GM03348 (cell line): ENCODE measurements at regions not wholly inside any gene's neighbourhood (a gene's known extent, or its start where the extent isn't known, plus 50 kb on each side); places are given as distances from the start of the nearest gene placed in this dataset.
A peak's percentile ranks its signal among the peaks of the same experiment; 100 is the strongest.
"Not testable (repeated sequence)": the region's sequence is repeated elsewhere in the genome, so short reads cannot be mapped to it uniquely, and the experiment has no call there.

Experiments
- DNase-seq: peaks from one replicate; pipeline ENCODE4 v3.0.0; 2012; ENCODE audit warnings: low spot score

DNA sequence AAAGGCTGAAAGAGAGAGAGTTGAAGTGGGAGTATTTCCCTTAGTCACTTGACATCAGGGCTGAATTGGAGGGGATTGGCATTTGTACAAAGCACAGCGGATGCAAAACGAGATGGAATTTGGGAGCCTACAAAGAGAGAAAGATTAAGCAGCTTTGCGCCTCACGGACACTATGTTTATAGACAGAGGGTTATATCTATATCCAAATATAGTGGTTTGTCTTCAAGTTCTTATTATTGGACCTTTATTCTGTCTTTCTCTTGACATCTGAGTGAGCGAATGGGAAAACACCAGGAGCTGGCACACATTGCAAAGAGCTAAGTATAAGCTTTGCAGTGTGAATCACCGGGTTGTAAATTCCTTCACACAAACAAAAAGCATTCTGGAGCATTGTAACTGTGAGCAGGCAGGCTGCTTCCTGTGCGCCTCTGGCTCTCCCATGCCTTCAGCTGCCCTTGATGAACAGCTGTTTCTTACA lies 500.2 kb downstream of the STIM2 start:
- DNase-seq = peak; percentile 39

DNA sequence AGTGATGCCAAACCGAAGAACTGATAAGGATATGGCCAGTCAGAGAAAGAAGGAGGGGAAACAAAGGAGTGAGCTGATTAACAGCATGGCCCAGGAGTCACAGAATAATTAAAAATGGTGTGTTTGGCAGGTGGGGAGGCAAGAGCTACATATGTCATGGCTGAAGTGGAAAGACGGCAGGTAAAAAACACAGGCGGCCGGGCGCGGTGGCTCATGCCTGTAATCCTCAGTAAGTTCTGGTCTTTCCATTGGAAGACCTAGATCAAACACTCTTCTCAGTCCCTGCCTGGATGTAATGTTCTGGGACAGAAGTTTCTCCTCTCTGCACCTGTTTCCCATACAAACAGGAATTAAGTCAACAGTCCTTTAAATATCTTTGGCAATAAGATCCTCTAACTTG lies 503.9 kb downstream of the STIM2 start:
- DNase-seq = no peak

DNA sequence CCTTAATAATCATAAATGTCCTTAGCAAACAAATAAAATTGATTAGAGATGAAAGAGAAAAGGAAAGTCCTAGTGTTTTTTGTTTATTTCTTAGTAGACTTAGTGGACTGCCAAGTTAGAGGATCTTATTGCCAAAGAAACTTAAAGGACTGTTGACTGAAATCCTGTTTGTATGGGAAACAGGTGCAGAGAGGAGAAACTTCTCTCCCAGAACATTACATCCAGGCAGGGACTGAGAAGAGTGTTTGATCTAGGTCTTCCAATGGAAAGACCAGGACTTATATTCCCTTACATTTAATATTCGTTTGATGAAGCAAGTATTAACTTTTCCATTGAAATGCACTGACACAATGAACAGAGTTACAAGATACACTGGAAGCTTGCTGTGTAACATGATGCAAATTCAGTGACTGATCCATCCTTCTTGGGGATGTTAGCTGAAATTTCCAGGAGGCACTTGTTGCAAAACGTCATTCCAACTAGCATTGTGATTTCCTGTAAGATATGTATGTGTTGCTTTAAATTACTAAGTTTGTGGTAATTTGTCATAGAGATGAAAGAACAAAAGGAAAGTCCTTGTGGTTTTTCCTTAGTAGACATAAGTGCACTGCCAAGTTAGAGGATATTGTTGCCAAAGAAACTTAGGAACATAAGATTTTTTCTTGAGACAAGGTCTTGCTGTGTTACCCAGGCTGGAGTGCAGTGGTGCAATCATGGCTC lies 505.6 kb downstream of the STIM2 start:
- no peak for DNase-seq

DNA sequence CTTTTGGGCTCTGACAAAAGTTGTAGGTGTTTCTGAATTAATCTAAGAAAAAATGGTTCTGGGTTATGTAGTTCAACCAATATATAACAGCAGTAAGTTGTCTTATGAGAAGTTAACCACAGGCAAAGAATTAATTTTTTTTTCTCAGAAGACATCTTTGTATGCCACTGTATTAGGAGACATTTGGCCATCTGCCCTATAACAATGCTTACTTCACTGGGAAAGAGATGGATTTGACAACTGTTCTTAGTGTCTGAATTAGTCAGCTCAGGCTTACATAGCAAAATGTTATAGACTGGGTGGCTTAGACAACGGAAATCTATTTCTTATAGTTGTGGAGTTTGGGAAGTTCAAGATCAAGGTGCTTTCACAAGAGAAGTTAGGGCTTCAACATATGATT lies 508.1 kb downstream of the STIM2 start:
- no peak for DNase-seq

DNA sequence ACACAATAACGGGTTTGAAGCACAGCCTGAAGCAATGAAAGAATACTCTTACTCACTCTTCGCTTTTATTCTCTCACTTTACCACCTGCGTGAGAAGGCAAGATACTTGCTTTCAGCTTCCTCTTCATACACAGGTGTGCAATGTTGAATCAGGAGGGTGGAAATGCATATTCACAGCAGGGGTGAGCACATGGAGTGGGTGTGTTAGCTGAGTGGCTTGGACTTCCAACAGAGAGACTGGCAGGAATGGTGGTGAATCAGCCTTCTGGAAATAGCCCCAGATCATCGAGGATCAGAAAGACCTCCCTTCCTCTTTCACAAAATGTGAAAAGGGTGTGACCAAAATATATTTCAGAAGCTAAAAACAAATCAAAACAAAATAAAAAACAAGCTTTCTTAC lies 521.2 kb downstream of the STIM2 start:
- no peak for DNase-seq

DNA sequence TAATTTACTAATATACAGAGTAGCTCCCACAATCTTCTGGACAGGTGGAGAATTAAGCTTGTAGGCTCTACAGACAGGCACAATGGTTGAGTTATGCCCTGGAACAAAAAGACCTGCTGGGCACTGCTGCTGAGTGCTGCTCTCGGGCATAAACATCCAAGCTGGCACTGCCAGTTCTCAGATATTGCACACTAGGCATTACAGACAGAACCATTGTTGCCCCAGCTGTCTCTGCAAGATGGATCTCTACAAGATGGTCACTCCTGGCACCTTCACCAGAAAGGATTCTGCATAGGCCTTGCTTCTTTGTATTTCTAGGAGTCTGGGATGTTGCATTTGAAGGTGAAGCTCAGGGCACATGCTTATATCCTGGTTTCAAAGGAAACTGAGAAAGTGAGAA lies 527.1 kb downstream of the STIM2 start:
- no peak for DNase-seq

DNA sequence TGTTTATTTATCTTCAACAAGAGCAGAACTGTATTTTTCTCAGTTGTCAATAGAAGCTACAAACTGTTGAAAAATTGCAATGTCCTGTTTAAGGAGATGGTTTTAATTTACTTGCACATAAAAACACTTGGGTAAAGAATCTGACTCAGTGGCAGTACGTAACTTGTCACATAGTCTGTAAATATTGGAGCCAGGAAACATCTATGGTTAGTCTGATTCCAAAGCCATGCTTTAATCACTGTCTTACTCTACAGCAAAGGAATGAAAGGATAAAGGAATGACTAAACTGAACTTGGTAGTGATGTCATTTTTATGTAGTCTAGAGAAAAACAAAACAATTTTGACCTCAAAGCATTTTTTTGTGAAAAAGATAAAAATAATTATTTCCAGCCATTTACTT lies 537.2 kb downstream of the STIM2 start:
- DNase-seq = peak; percentile 37

DNA sequence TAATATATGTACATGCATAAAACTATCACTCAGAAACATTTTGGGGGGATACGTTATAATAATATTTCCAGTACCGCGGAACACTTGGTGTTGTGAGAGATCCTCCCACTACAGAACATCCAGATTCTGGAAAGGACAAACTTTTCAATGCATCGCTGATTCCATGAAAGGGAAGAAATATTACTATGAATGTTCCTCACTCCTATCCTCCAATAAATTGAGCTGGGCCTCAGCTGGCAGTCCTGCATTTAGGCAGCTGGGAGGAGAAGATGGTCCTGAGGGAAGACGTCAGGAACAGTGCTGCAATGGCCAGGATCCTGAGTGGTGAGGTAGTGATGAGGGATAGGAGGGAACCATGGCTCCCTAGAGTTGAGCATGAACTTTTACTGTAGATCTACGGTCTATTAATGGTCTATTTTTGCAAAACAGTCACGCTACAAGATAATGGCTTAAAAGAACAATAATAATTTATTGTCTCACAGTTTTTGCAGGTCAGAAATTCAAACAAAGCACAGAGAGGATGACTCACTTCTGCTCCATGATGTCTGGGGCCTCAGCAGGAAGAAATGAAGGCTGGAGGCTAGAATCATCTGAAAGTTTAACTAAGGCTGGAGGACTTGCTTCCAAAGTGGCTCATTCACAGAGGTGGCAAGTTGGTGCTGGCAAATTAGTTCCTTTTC lies 538.1 kb downstream of the STIM2 start:
- DNase-seq = no peak

DNA sequence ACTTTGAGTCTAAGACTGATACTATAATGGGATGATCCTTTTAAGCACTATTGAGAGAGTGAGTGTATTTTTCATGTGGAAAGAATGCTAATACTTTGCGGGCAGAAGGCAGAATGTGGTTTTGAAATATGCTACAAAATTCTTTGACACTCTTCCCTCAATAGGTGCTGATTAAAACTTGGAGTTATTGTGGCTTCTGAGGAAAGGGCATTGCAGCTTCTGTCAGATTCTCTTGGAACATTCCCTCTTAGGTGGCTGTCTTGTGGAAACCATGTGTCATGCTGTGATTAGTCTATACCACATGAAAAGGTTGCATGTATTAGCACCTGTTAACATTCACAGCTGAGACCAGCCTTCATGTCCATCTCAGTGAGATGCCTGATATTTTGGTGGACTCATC lies 547.0 kb downstream of the STIM2 start:
- no peak for DNase-seq

DNA sequence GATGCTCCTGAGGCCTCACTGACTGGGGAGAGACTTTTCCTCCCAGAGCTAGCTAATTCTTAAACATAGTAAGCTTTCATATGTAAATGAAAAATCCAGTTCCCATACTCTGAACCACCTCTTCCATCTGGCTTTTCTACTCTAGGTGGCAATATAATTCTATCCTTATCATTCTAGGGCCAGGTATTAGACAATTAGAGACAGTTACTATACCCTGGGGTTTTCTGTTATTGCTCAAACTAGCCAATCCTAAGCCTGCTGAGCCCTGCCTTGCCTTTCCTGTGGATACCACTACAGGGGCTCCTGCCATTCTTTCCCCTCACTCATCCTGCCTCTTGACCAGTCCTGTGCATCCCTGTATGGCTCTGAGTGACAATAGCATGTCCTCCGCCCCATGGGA lies 552.0 kb downstream of the STIM2 start:
- no peak for DNase-seq

DNA sequence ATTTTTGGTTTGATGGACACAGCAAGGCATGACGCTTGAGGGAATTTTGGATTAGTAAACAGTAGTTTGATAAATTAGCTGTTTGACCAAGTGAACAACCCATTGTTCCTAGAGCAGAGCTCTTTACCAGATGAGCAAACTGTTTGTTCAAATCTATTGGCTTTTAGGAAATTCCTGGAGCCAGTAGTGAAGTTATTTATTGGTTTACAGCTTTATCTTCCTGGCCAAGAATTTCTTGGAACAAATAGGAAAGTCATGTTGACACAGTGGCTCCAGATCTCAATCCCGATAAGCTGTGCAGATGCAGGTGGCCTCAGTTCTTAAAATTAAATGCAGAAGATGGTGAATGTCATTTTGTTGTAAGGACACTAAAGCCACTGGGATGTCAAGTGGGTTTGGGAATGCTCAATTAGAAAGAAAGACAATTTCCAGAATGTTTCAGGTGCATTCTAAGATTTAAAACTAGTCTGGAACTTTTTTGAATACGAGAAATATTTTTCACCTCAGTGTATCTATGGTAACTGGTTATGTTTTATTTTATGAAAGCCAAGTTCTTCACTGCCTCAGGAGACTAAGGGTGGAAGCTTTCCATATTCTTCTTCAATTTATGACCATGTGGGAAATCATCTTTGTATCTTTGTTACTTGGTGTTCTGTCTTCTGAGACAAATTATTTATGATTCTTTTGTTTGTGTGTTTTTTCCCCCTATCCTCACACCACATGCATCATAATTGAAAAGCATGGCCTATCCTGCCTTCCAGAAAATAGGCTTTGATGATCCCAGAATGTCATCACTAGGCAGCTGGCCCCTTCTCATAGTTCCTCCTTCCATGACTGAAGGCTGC lies 554.5 kb downstream of the STIM2 start:
- DNase-seq = no peak

DNA sequence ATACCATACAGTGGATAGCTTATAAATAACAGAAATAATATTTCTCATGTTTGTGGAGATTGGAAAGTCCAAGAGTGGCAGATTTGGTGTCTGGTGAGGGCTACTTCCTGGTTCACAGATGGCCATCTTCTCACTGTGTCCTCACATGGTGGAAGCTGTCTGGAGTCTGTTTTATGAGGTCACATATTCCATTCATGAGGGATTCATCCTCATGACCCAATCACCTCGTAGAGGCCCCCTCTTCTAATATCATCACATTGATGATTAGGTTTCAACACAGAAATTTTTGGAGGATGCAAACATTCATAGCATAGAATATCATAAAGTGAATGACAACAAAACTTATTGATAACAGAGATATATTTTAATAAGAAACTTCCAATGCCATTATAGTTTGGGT lies 568.0 kb downstream of the STIM2 start:
- DNase-seq = no peak

DNA sequence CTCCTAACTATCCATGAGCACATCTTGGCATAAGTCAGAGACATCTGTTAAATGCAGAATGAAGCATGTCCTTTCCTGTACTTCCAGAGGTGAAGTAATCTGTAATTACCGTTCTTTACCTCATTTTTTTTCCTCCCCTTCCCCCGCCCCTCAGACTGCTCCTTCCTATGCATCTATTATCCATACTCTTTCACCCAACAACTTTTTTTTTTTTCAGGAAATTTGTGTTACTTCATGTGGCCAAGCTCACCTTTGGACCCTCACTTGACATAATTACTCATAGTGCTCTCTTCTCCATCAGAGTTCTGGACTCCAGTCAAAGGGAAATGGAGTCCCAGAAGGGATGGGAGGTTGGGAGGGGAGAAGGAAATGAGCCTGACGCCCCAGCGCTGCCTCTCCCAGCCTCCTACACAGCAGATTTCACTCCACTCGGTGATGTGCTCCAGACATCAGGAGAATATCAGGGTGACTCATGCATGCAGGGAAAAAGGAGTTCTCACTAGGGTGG lies 568.8 kb downstream of the STIM2 start:
- no peak for DNase-seq

DNA sequence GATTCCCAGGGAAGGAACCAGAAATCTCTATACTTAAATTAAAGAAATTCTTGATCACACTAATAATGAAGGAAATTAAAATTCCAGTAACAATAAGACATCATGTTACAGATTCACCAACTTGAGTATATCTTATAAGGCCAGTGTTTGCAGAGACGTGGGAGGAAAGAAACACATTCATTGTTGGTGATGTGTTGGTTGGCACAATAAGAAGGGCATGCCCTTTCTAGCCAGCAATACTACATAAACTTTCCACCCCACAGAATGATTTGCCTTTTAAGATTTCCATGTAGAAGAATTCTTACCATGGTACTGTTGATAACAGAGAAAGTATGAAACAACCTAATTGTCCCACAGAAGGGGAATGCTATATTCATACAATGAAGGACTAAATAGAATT lies 581.5 kb downstream of the STIM2 start:
- DNase-seq = no peak

DNA sequence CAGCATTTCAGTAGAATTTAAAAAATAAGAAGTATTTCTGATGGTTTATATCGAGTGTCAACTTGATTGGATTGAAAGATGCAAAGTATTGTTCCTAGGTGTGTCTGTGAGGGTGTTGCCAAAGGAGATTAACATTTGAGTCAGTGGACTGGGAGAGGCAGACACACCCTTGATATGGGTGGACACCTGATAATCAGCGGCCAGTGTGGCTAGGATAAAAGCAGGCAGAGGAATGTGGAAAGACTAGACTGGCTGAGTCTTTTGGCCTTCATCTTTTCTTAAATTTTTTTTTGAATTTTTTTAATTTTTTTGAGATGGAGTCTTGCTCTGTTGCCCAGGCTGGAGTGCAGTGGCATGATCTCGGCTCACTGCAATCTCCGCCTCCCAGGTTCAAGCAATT lies 582.0 kb downstream of the STIM2 start:
- DNase-seq = not testable (repeated sequence)

DNA sequence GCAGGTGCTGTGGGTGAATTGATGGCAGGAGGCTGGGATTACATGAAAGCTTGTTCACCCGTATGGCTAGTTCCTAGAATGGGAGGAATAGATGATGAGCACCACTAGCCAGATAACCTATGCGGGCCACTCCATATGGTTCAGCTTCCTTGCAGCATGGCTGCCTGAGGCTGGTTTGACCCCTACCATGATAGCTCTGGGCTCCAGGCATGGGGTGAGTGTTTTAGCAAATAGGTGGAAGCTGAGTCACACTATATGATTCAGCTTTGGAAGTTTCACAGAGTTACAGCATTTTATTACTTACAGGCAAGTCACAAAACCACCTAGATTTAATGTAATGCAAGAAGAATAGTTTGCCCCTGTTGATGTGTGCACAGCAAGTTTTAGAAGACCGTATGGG lies 603.2 kb downstream of the STIM2 start:
- DNase-seq = no peak

DNA sequence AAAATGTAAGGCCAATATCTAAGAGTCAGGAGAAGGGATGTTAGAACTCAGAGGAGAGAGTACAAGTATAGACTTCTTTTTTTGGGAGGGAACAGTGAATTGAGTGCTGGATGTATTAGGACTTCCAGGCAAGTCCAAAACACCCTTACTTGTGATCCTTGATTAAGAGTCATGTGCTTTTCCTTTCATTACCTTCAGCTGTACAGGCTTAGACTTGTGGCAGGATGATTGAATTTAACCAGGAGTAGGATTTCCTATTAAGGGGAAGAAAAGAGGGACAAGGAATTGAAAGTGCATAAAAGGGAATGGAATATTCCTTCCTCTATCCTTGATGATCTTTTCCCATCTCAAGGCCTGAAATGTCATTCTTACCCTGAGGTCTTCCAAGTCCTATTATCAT lies 606.7 kb downstream of the STIM2 start:
- DNase-seq = no peak

DNA sequence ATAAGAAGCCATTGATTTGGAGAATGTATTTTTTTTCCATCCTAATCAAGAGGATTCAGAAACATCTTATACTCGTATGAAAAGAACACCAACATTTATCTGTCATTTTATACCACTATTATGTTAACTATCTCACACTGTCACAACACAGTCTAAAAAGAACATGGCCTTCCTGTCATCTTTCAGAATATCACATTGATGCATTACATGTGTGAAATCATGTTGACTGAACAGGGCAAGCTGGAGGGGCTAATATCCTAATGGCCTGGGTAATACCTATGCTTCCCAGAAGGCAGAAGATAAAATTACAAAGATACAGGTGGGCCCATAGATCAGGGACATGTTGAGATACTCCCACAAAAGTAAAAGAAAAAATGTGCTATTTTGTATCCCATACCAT lies 611.7 kb downstream of the STIM2 start:
- no peak for DNase-seq

DNA sequence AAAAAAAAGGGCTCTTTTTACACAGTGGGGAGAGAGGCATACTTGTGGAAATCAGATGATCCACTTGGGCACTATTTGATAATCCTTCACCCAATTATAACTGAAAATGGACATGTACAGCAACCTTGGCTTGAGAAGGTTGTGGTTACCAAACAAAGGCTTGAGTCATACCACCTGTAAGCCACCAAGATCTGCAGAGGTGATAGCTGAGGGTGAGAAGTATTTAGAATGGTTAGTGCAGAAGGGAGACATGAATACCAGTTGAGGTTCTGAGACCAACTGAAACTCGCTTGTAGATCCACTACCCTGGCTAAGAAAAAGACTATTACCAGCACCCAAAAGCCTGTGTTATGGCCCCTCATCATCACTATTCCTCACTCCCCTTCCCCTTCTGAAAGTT lies 614.0 kb downstream of the STIM2 start:
- DNase-seq = no peak

DNA sequence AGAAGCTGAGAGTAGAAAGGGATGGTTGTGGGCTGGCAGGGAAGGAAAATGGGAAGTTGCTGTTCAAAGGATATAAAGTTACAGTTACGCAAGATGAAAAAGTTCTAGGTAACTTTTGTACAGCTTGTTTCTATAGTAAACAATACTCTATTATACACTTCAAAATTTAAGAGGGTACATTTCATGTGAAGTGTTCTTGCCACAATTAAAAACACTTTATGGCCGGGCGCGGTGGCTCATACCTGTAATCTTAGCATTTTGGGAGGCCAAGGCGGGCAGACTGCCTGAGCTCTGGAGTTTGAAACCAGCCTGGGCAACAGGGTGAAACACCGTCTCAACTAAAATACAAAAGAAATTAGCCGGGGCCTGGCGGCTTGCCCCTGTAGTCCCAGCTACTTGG lies 623.6 kb downstream of the STIM2 start:
- DNase-seq = no peak

DNA sequence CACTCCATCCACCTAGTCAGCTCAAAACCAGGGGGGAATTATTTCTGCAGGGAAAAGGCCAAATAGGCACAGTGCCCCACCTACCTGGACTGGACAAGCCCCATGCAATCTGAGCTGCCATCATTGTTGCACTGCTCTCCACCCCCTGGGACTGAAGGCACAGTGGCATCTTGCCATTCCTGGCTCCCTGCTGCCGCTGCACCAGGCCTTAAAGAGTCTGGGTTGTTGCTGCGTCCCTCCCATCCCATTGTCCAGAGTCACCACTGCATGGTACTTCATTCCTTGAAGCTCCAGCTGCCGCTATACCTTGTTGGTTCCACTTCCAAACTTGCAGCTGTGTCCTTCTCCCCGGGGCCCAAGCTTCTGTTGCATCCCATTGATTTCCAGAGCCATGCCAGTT lies 629.7 kb downstream of the STIM2 start:
- DNase-seq = no peak

DNA sequence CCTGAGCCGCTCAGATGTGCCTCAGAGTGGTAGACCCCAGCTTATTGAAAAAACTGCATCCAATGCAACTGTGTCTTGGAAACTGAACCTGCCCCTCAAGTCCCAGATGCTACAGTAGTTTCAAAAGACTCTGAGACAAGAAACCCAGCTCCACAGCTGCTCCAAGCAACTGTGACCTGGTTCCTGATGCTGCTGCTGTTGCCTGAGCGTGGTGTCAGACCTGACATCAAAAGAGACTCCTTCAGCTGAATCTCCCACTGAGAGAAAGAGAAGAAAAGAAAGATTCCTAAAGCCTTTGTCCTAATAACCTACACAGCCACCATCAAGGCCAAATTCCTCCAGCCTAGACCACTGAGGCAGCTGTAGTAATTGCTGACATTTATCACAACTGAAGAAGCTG lies 630.1 kb downstream of the STIM2 start:
- no peak for DNase-seq

DNA sequence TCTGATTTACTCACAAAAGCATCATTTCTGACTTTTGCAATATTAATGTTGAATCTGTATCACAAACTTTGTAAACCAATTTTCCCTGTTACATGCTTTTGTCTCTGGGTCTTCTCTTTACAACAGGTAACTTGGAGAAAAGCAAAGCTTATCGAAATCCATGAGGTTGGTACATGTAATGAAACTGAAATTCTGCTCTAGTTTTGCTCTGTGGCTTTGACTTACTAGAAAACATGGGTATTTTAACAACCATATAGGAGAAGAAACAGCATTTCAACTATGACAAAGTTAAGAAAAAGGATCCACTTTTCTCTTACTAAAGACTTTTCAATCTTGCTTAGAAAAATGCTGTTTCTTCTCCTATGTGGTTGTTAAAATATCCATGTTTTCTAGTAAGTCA lies 645.8 kb downstream of the STIM2 start:
- DNase-seq = no peak
